ENCODE measurements at regions not wholly inside any gene's neighbourhood (a gene's known extent, or its start where the extent isn't known, plus 50 kb on each side); places are given as distances from the start of the nearest gene placed in this dataset.

- TF ChIP-seq PPARA (CRISPR knock-in tag; IDR thresholded peaks at IDR 0.05; ENCODE audit: borderline replicate concordance) (no peak), ESRRG (CRISPR knock-in tag; IDR thresholded peaks at IDR 0.05) (no peak)
These were observed 125.2 kb upstream of the TFPI start for GRCh38 chr2:187679454-187679853.

All from SK-N-SH treated with all-trans-retinoic acid at 6 μM for 48 hours (cell line).